H1 (cell line): ENCODE measurements at regions not wholly inside any gene's neighbourhood (a gene's known extent, or its start where the extent isn't known, plus 50 kb on each side); places are given as distances from the start of the nearest gene placed in this dataset.

Source experiments
- CTCF ChIA-PET: fragments of 300-600 bp; sonication (Branson Sonifier 250); formaldehyde crosslinking; loops from one replicate; lab custom pipeline; 2021; ENCODE audit not compliant: partially characterized antibody; lab: Charles Lee
- POLR2A ChIA-PET: fragments of 300-600 bp; sonication (Branson Sonifier 250); formaldehyde crosslinking; loops from one replicate; lab custom pipeline; 2021; ENCODE audit warnings: inconsistent platforms; ENCODE audit not compliant: partially characterized antibody; lab: Charles Lee
- DNase-seq, 2 experiments: peaks; one replicate each; pipeline versions ENCODE4 v3.0.0 to v3.0.0-alpha.2; 2010 to 2022; ENCODE audit warnings: low spot score in 2 of 2, low read depth in 1 of 2, mixed read lengths in 1 of 2
- FAIRE-seq: peaks from 2 replicates; lab custom pipeline; 2011; peaks lifted over from hg19 to GRCh38; lab: Jason Lieb, UNC
- H2AFZ ChIP-seq: 2 replicates; pipeline ENCODE4 v1.8.1; 2012; ENCODE audit warnings: low read length, inconsistent platforms
- H2AK5ac ChIP-seq: 2 replicates; pipeline ENCODE4 v1.6.1; 2013; ENCODE audit warnings: low read depth, low read length
- H2BK120ac ChIP-seq: replicated peaks from 2 replicates; pipeline ENCODE3; 2013; ENCODE audit warnings: low read depth, low read length, inconsistent platforms
- H2BK12ac ChIP-seq: 2 replicates; pipeline ENCODE4 v1.6.1; 2013; ENCODE audit warnings: low read depth, low read length
- H2BK15ac ChIP-seq: 2 replicates; pipeline ENCODE4 v1.6.1; 2013; ENCODE audit warnings: low read length
- H2BK20ac ChIP-seq: 2 replicates; pipeline ENCODE4 v1.6.1; 2013; ENCODE audit warnings: low read length
- H2BK5ac ChIP-seq: 2 replicates; pipeline ENCODE4 v1.6.1; 2013; ENCODE audit warnings: low read depth, low read length
- H3K14ac ChIP-seq: 2 replicates; pipeline ENCODE4 v1.6.1; 2013; ENCODE audit warnings: inconsistent platforms; ENCODE audit not compliant: insufficient read length
- H3K18ac ChIP-seq: 2 replicates; pipeline ENCODE4 v1.6.1; 2013; ENCODE audit warnings: low read length; ENCODE audit errors: extremely low read depth
- H3K23ac ChIP-seq: 2 replicates; pipeline ENCODE4 v1.6.1; 2013; ENCODE audit warnings: inconsistent platforms; ENCODE audit not compliant: insufficient read length
- H3K23me2 ChIP-seq: 2 replicates; pipeline ENCODE4 v1.6.1; 2013; ENCODE audit warnings: low read depth, low read length
- H3K27ac ChIP-seq: 2 replicates; pipeline ENCODE4 v1.6.1; 2011; ENCODE audit warnings: low read depth, low read length, inconsistent platforms
- H3K27me3 ChIP-seq, 4 experiments: replicated peaks in 1 of 4; 1 replicate in 1 of 4; 2 replicates in 3 of 4; pipeline versions ENCODE4 v1.6.1 to v1.8.1; 2011 to 2013; ENCODE audit warnings: low read length in 3 of 4, mild to moderate bottlenecking in 3 of 4, inconsistent platforms in 2 of 4, mixed read lengths in 2 of 4, moderate library complexity in 1 of 4; ENCODE audit not compliant: control insufficient read depth in 3 of 4, insufficient read depth in 3 of 4; ENCODE audit errors: extremely low read depth in 1 of 4
- H3K36me3 ChIP-seq, 4 experiments: 2 replicates each; pipeline versions ENCODE4 v1.6.1 to v1.8.1; 2011 to 2013; ENCODE audit warnings: mild to moderate bottlenecking in 4 of 4, low read length in 3 of 4, moderate library complexity in 2 of 4, control low read depth in 1 of 4, inconsistent platforms in 1 of 4; ENCODE audit not compliant: insufficient read depth in 4 of 4, control insufficient read depth in 2 of 4
- H3K4ac ChIP-seq: replicated peaks from 2 replicates; pipeline ENCODE3; 2013; ENCODE audit warnings: low read length, low read depth, mixed read lengths, inconsistent platforms; ENCODE audit not compliant: insufficient read length
- H3K4me1 ChIP-seq, 4 experiments: replicated peaks in 1 of 4; 1 replicate in 1 of 4; 2 replicates in 3 of 4; pipeline versions ENCODE4 v1.6.1 to v1.8.1; 2011 to 2013; ENCODE audit warnings: low read length in 3 of 4, inconsistent platforms in 2 of 4, mixed read lengths in 1 of 4; ENCODE audit not compliant: insufficient read depth in 4 of 4, control insufficient read depth in 3 of 4
- H3K4me2 ChIP-seq, 2 experiments: 2 replicates each; pipeline versions ENCODE4 v1.6.1 to v1.8.1; 2011 to 2013; ENCODE audit warnings: low read depth in 2 of 2, low read length in 2 of 2, control low read depth in 1 of 2, inconsistent platforms in 1 of 2, mild to moderate bottlenecking in 1 of 2; ENCODE audit not compliant: insufficient read depth in 1 of 2
- H3K4me3 ChIP-seq, 4 experiments: fragments of 200-600, 300-600 bp in 1 of 4; sonication (generic), shearing (Covaris generic), sonication (Bioruptor Twin) in 1 of 4; 2 replicates each; pipeline versions ENCODE4 v1.5.1 to v1.8.1; 2011 to 2016; ENCODE audit warnings: low read length in 4 of 4, low read depth in 3 of 4, control low read depth in 2 of 4, inconsistent platforms in 2 of 4, mild to moderate bottlenecking in 2 of 4, mixed read lengths in 1 of 4, moderate library complexity in 1 of 4; ENCODE audit not compliant: insufficient read depth in 2 of 4; ENCODE audit errors: extremely low read depth in 1 of 4
- H3K56ac ChIP-seq: replicated peaks from 2 replicates; pipeline ENCODE3; 2013; ENCODE audit warnings: low read depth, mild to moderate bottlenecking, mixed read lengths, low read length, inconsistent platforms; ENCODE audit not compliant: insufficient read length
- H3K79me1 ChIP-seq: 2 replicates; pipeline ENCODE4 v1.6.1; 2013; ENCODE audit warnings: low read depth, low read length, control low read depth
- H3K79me2 ChIP-seq, 2 experiments: 2 replicates each; pipeline versions ENCODE4 v1.6.1 to v1.8.1; 2012 to 2013; ENCODE audit warnings: low read length in 2 of 2, mild to moderate bottlenecking in 2 of 2, inconsistent platforms in 1 of 2; ENCODE audit not compliant: insufficient read depth in 2 of 2, control insufficient read depth in 1 of 2
- H3K9ac ChIP-seq, 4 experiments: replicated peaks in 1 of 4; 1 replicate in 1 of 4; 2 replicates in 3 of 4; pipeline versions ENCODE4 v1.6.1 to v1.8.1; 2011 to 2013; ENCODE audit warnings: low read depth in 3 of 4, low read length in 3 of 4, control low read depth in 2 of 4, mild to moderate bottlenecking in 2 of 4, moderate library complexity in 2 of 4, inconsistent platforms in 1 of 4; ENCODE audit errors: extremely low read depth in 1 of 4
- H3K9me3 ChIP-seq, 2 experiments: 2 replicates each; pipeline versions ENCODE4 v1.6.1 to v1.8.1; 2012 to 2013; ENCODE audit warnings: mild to moderate bottlenecking in 2 of 2, moderate library complexity in 2 of 2, control low read depth in 1 of 2, inconsistent platforms in 1 of 2, low read depth in 1 of 2, low read length in 1 of 2, mixed read lengths in 1 of 2; ENCODE audit not compliant: insufficient read depth in 2 of 2
- H4K20me1 ChIP-seq, 2 experiments: replicated peaks in 1 of 2; 2 replicates each; pipeline versions ENCODE3 to v1.8.1; 2011 to 2013; ENCODE audit warnings: inconsistent platforms in 2 of 2, low read length in 2 of 2, mild to moderate bottlenecking in 1 of 2; ENCODE audit not compliant: insufficient read depth in 2 of 2, control insufficient read depth in 1 of 2
- H4K5ac ChIP-seq: 2 replicates; pipeline ENCODE4 v1.6.1; 2013; ENCODE audit warnings: low read length, low read depth, mixed read lengths, inconsistent platforms; ENCODE audit not compliant: insufficient read length
- H4K8ac ChIP-seq: 2 replicates; pipeline ENCODE4 v1.8.0; 2013; ENCODE audit warnings: mild to moderate bottlenecking, moderate library complexity, low read length, inconsistent platforms; ENCODE audit not compliant: insufficient read depth; ENCODE audit errors: extremely low read depth
- H4K91ac ChIP-seq: replicated peaks from 2 replicates; pipeline ENCODE3; 2013; ENCODE audit warnings: low read length, mixed read lengths, inconsistent platforms; ENCODE audit not compliant: insufficient read length
- BCL11A ChIP-seq, 2 experiments: IDR thresholded peaks; one replicate each; pipeline ENCODE4 v1.6.1; 2011; ENCODE audit warnings: low read depth in 2 of 2, low read length in 2 of 2, mild to moderate bottlenecking in 2 of 2
- BRCA1 ChIP-seq: IDR thresholded peaks from 2 replicates; pipeline ENCODE4 v1.6.1; 2012; ENCODE audit warnings: low read depth, low read length, improper control_type of control experiment
- CHD2 ChIP-seq: IDR thresholded peaks from 2 replicates; pipeline ENCODE4 v1.6.1; 2012; ENCODE audit warnings: low read length, improper control_type of control experiment
- CTCF ChIP-seq, 3 experiments: IDR thresholded peaks; 1 replicate in 2 of 3; 2 replicates in 1 of 3; pipeline versions ENCODE4 v1.5.1 to v1.6.1; 2011; ENCODE audit warnings: low read length in 3 of 3, mild to moderate bottlenecking in 3 of 3, inconsistent platforms in 2 of 3, low read depth in 1 of 3, moderate library complexity in 1 of 3; ENCODE audit not compliant: insufficient read depth in 1 of 3; ENCODE audit errors: control extremely low read depth in 1 of 3
- NRF1 ChIP-seq: IDR thresholded peaks from 2 replicates; pipeline ENCODE4 v1.6.1; 2011; ENCODE audit warnings: mild to moderate bottlenecking, low read depth, low read length, improper control_type of control experiment
- RNF2 ChIP-seq: fragments of 200-900, 300-1000 bp; sonication (generic); IDR thresholded peaks from 2 replicates; pipeline ENCODE4 v1.7.1; 2016; ENCODE audit warnings: borderline replicate concordance, low read depth, mild to moderate bottlenecking, antibody characterized with exemption, low read length; ENCODE audit not compliant: poor library complexity, severe bottlenecking; ENCODE audit errors: missing control alignments
- SIRT6 ChIP-seq: IDR thresholded peaks from one replicate; pipeline ENCODE4 v1.7.1; 2012; ENCODE audit warnings: low read length, inconsistent platforms
- SIX5 ChIP-seq: IDR thresholded peaks from 2 replicates; pipeline ENCODE4 v1.6.1; 2011; ENCODE audit warnings: mild to moderate bottlenecking, low read depth, low read length
- TEAD4 ChIP-seq: IDR thresholded peaks from 2 replicates; pipeline ENCODE4 v1.6.1; 2012; ENCODE audit warnings: low read depth, low read length, inconsistent platforms, mixed read lengths
- WGBS, 2 experiments: shearing (Covaris generic) in 1 of 2; methylation state at CpG; one replicate each; pipeline versions ENCODE4 v1.1.6 to v1.1.7; 2013 to 2015; ENCODE audit warnings: low lambda C conversion rate in 2 of 2, mixed read lengths in 2 of 2, inconsistent platforms in 1 of 2, low coverage in 1 of 2, missing lambda C conversion rate in 1 of 2; ENCODE audit not compliant: insufficient replicate concordance in 2 of 2, insufficient coverage in 1 of 2, insufficient read length in 1 of 2; ENCODE audit errors: extremely low coverage in 1 of 2, missing lambda C conversion rate in 1 of 2; 5-methylcytosine and 5-hydroxymethylcytosine counted together

GRCh38 chr7:25303281-25304181 is 75.2 kb upstream of the NPVF start:
- Histone ChIP-seq H3K9ac (no peak overlapping the region), H3K79me2 (no peaks in the 10 kb centered on the region), H3K23me2 (no peaks in the 10 kb centered on the region), H2BK120ac (no peak overlapping the region), H4K5ac (no peak overlapping the region), H3K23ac (no peak overlapping the region), H3K56ac (no peak overlapping the region), H3K4me3 (no peak overlapping the region; a peak in 1 of 8 replicates), H2BK5ac (peak overlapping the region; percentile 16; the same call in 1 of the 2 replicates), H4K20me1 (no peaks in the 10 kb centered on the region), H2BK15ac (no peak overlapping the region), H2BK20ac (no peak overlapping the region), H3K27me3 (no peaks in the 10 kb centered on the region), H3K36me3 (no peaks in the 10 kb centered on the region), H3K18ac (no peak overlapping the region), H3K4me2 (peak overlapping the region; percentile 2 to 44; a peak in 3 of 4 replicates), H2BK12ac (peak overlapping the region; percentile 52), H2AFZ (no peak overlapping the region), H4K91ac (no peak overlapping the region), H2AK5ac (no peak overlapping the region), H3K79me1 (no peaks in the 10 kb centered on the region), H3K27ac (no peak overlapping the region), H3K4ac (no peak overlapping the region), H3K9me3 (no peaks in the 10 kb centered on the region), H3K14ac (no peak overlapping the region), H4K8ac (no peak overlapping the region), H3K4me1 (peaks cover 0 to 9% (median 3%) of the 10 kb centered on the region in 4 experiments; a peak in 2 of 7 replicates)
- ChIA-PET CTCF (interaction anchor here (0.6 to 1.3 kb wide), 5 partner anchors 37 to 551 kb away, joined by 3 to 4 read pairs (median 3); no protein-coding TSS in a partner anchor), POLR2A (interaction anchor here (1.3 to 1.7 kb wide), 2 partner anchors 10 to 18 kb away, joined by 3 to 5 read pairs; no protein-coding TSS in a partner anchor)
- FAIRE-seq (peak; percentile 98), DNase-seq (peak in 1 of 2 experiments; percentile 49)
- WGBS, 2 experiments = 46% methylated on average over 3 of the region's 3 CpGs; no CpG with 5 or more reads in 1 of the 2 experiments
- TF ChIP-seq CTCF (IDR thresholded peaks at IDR 0.05; ENCODE audit: control extremely low read depth in 1 of 3, insufficient read depth in 1 of 3, low read depth in 1 of 3, low read length in 3 of 3) = no peak
- no peak for TF ChIP-seq NRF1
- TF ChIP-seq BRCA1 = no peak
- no peak for TF ChIP-seq BCL11A (IDR thresholded peaks at IDR 0.05; ENCODE audit: low read depth in 2 of 2, low read length in 2 of 2)
- no peak for TF ChIP-seq SIRT6
- no peak for TF ChIP-seq CHD2
- no peak for TF ChIP-seq SIX5
- TF ChIP-seq RNF2 = no peak
- TF ChIP-seq TEAD4 = peak; percentile 99
